ENCODE measurements at regions not wholly inside any gene's neighbourhood (a gene's known extent, or its start where the extent isn't known, plus 50 kb on each side); places are given as distances from the start of the nearest gene placed in this dataset.
"Not testable (repeated sequence)": the region's sequence is repeated elsewhere in the genome, so short reads cannot be mapped to it uniquely, and the experiment has no call there.

DNA sequence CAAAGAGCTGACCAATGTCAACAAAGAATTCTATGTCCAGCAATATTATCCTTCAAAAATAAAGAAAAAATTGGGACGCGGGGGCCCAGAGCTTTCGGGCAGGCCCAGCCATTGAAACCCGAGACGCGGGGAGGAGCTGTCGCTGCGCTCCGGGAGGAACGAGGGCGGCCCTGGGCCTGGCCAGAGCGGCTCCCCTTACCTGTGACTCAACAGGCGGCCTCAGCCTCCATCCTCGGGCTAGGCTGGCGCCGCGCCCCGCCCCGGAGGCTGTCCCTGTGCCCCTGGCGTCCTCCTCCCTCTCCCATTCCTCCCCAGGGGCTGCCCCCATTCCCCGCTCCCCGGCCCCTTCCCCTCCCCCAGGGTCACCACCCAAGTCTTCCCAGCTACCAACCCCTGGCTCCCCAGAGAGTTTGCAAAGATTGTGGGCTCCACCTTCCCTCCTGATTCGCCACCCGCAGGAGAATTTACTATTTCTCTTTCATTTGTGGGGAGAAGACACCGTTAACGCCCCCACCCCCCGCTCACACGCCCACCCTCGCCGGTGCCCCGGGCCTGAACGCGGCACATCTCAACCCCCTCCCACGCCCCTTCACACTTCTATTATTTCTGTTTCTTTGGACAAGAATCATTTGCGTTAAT lies 127.9 kb downstream of the ARRDC4 start:
- not testable (repeated sequence) for DNase-seq

GRCh38 chr15:98089352-98089751 lies 128.8 kb downstream of the ARRDC4 start:
- DNase-seq = not testable (repeated sequence)

GRCh38 chr15:98097986-98098385 lies 137.5 kb downstream of the ARRDC4 start:
- DNase-seq = not testable (repeated sequence)

GRCh38 chr15:98100606-98101005 lies 140.1 kb downstream of the ARRDC4 start:
- DNase-seq = not testable (repeated sequence)

- DNase-seq = no peak
Observed at GRCh38 chr15:98103570-98103969, 143.1 kb downstream of the ARRDC4 start.

DNA sequence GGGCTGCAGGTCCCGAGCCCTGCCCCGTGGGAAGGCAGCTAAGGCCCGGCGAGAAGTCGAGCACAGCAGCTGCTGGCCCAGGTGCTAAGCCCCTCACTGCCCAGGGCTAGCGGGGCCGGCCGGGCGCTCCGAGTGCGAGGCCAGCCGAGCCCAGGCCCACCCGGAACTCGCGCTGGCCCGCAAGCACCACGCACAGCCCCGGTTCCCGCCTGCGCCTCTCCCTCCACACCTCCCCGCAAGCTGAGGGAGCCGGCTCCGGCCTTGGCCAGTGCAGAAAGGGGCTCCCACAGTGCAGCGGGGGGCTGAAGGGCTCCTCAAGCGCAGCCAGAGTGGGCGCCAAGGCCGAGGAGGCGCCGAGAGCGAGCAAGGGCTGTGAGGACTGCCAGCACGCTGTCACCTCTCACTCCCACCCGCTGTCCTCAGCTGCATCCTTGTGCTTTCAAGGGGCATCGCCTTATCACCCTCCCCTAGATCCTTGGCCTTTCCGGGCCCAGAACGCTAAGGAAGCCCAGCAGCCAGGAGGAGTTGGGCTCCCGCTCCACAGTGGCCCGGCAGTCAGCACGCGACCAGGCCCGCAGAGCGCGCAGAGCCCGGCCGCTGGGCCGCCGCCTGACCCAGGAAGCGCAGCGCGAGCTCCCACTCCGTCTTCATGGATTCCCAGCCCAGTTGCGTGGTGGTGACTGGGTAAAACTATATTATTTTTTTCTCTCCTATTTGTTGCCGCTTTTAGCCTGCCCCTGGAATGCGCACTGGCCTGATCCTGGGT lies 144.1 kb downstream of the ARRDC4 start:
- DNase-seq = not testable (repeated sequence)

DNA sequence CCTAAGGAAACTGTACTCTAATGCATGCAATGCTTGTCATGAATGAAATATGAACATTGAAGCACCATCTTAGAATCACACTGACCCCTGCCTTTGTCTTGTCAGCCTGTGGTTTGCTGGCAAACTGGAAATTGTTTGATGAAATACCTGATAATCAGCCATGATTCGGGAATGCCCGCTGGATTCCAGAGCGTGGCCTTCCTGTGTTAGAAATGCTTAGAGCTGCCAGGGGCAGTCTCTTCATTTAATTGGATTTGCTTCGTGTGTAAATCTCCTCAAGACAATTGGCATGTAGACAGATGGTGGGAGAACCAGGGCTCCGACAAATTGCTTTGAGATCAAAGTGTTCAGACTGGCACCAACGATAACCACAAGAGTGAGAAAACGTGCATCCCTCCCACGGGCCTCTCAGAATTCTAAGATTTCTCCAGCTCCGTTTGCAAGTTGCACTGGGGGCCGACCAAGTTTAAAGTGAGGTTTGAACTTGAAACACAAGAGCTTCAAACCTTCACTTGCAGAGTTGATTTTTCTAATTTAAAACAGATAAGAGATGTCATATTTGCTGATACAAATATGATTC lies 146.2 kb downstream of the ARRDC4 start:
- not testable (repeated sequence) for DNase-seq

DNA sequence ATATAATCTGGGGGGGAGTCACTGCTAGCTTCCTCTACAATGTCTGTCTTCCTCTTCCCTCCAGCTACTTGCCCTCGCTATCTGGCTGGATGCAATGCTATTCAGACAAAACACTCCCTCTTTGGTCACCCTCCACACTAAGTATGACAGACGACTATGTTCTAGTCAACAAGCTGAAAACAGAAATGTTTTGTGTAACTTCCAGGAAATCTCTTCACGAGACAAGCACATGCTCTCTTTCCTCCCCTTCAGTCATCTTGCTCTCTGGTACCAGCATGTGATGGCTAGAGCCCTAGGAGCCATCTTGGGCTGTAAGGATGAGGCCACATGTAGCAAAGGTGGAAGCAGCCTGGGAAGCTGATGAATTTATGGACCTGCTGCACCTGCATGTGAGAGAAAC lies 151.3 kb downstream of the ARRDC4 start:
- DNase-seq = no peak

DNA sequence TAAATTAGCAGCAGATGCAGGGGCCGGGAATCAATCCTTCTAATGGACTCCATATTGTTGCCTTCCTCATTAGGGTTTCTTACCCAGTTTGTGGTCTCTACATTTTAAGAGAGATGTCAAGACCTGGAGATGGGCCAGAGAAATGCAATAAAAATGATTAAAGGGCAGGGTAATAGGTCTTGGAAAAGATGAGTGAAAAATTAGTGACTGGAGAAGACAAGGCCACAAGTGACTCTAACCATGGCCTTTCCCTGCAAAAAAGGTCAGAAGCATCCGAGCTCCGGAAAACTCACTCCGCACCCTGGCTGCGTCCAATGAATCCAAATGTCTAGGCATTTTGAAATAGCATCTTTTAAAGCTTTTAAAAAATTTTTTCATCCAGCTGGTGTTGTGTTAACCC lies 152.8 kb downstream of the ARRDC4 start:
- no peak for DNase-seq

DNA sequence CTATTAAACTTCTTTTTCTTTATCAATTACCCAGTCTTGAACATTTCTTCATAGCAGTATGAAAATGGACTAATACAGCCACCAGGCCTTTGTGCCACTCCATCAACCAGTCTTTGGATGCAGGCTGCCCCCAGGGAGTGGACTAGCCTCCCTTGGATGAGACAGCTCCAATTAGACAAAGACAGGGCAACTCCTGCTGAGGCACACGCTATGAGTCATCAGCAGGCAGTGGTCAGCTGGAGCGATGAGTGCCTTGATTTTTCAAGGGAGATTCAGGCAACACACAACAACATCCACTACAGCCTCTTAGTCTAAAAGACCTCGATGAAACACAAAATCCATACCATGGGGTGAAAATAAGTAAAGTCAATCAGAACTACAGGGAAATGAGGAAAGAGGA lies 160.1 kb downstream of the ARRDC4 start:
- DNase-seq = no peak

DNA sequence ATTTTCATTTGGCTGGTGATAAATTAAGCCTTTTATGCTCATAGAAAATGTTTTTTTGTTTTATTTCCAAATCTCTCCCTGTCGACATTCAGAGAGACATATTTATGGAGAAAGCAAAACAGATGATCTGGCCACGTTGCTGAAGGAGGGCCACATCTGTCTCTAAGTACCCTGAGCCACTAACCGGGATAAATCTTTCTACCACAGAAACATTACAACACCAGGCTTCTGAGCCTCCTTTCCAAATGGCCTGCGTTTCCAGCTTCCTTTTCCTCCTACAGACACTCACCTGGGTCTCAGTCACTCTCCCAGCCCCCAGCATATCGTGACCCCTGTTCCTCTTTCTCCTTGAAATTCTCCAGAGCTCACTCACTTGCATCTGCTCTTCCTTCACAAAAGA lies 161.0 kb downstream of the ARRDC4 start:
- DNase-seq = no peak

- DNase-seq = no peak
Observed at GRCh38 chr15:98121957-98122356, 161.5 kb downstream of the ARRDC4 start.

DNA sequence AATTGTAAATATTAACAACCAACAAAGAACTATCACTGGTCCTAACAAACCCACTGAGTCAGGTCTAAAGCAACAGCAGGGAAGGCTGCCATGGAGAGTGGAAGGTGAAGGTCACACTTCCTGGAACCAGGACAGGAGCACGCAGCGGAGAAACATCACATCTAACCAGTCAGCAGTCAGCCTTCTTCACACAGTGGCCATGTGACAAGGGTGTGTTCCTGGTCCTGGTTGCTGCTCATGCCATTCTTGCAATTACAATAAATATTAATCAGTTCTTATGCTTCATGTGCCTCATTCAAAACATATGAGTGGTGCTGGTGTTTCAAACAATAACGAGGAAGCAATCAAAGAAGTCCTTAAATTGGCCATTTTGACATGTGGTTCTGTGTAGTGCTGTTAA lies 162.8 kb downstream of the ARRDC4 start:
- no peak for DNase-seq

GRCh38 chr15:98123834-98124233 lies 163.3 kb downstream of the ARRDC4 start:
- DNase-seq = no peak

GRCh38 chr15:98124581-98124980 lies 164.1 kb downstream of the ARRDC4 start:
- DNase-seq = no peak

GRCh38 chr15:98126326-98127085 lies 166.0 kb downstream of the ARRDC4 start:
- DNase-seq = no peak

GRCh38 chr15:98127586-98127985 lies 167.1 kb downstream of the ARRDC4 start:
- DNase-seq = no peak

GRCh38 chr15:98131924-98132323 lies 171.4 kb downstream of the ARRDC4 start:
- no peak for DNase-seq

DNA sequence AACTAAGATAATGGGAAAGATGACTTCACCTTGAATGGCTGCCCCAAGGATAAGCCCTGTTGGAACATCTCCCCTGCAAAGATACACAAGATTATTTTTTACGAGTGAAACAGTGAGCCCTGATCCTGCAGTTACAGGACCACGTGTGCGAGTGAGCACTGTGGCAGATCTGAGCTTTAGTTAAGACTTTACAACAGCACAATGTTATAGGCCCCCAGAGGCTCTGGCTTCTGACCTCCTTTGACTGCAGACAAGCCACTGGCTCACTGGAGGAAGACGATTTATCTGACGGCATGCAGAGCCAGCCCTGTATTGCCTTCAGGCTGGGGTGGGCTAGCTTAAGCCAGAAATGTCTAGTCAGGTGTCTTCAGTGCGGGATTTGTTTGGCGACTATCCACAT lies 174.4 kb downstream of the ARRDC4 start:
- no peak for DNase-seq

GRCh38 chr15:98138910-98139309 lies 178.4 kb downstream of the ARRDC4 start:
- DNase-seq = no peak

DNA sequence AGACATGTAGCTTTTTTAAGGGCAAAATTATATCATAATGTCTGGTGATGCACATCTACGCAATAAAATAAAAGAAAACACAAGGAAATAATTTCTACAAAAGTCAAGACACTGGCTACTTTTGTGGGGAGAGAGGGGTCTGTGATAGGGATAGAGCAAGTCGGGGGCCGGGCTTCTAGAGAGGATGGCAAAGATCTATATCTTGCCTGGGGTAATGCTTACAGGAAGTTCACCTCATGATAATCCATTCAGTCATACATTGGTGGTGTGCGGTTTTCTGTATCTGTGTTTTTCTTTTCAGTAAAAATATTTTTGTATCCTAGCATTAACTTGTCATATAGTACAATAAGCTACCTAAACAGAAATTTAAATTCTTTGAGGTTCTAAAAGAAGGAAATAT lies 178.8 kb downstream of the ARRDC4 start:
- DNase-seq = no peak

DNA sequence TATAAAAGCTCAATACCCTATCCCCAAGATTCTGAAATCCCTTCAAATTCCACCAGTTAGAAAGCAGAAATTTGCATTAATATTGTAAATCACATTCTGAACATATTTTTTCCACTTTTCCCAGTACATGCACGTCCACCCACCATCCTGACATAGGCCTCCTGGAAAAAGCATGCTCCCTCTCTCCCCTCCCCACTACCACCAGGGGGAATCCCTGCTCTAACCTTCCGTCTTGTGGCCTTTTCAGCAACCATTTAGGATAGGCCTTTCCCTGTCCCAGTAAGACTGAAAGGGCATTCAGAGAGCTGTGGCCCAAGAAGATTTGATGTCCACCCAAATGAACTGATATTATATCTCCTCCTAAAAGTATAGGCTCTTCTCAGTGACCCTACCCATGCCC lies 182.1 kb downstream of the ARRDC4 start:
- no peak for DNase-seq

- DNase-seq = no peak
Observed at GRCh38 chr15:98143116-98143515, 182.6 kb downstream of the ARRDC4 start.

Measured in right lung (tissue), 2 donors.